K562 (cell line): ENCODE measurements at regions not wholly inside any gene's neighbourhood (a gene's known extent, or its start where the extent isn't known, plus 50 kb on each side); places are given as distances from the start of the nearest gene placed in this dataset.
A peak's percentile ranks its signal among the peaks of the same experiment; 100 is the strongest.

Experiments used
- ATAC-seq: fragments of 200-7000 bp; cut with Tn5 transposase; 3 replicates; pipeline ENCODE4 v1.9.1; 2020; ENCODE audit warnings: moderate library complexity
- BruUV-seq: library from RNA; stranded (reverse); fragments of 400-500 nt; replicated peaks from 2 replicates; lab custom pipeline; 2021; lab: Mats Ljungman, UMichigan
- CTCF ChIA-PET: fragments of 300-600 bp; formaldehyde crosslinking; extraction: SDS; loops from one replicate; lab custom pipeline; 2021; ENCODE audit warnings: low intra/inter-chr PET ratio; lab: Yijun Ruan, JAX
- POLR2A ChIA-PET: fragments of 300-600, 350-650 bp; sonication (Branson Sonifier 250); formaldehyde crosslinking; extraction: SDS; loops from one replicate; lab custom pipeline; 2021; ENCODE audit warnings: antibody characterized with exemption, inconsistent platforms; lab: Yijun Ruan, JAX
- DNase-seq, 4 experiments: peaks; one replicate each; pipeline versions ENCODE4 v3.0.0 to v3.0.0-alpha.2; 2011 to 2018; ENCODE audit warnings: low spot score in 3 of 4, mixed read lengths in 3 of 4; ENCODE audit errors: extremely low read depth in 1 of 4
- FAIRE-seq: peaks from 2 replicates; lab custom pipeline; 2011; peaks lifted over from hg19 to GRCh38; lab: Jason Lieb, UNC
- H2AFZ ChIP-seq: 2 replicates; pipeline ENCODE4 v1.6.0; 2011; ENCODE audit warnings: low read depth, low read length, control low read depth, inconsistent platforms
- H3K27ac ChIP-seq: fragments of 200-600 bp; 3 replicates; pipeline ENCODE4 v1.8.0; 2011; ENCODE audit warnings: low read depth, mild to moderate bottlenecking, control low read depth, inconsistent platforms, low read length, moderate library complexity, mixed read lengths; ENCODE audit errors: extremely low read depth
- H3K27me3 ChIP-seq, 2 experiments: fragments of 300-600 bp in 1 of 2; 2 replicates in 1 of 2; 3 replicates in 1 of 2; pipeline versions ENCODE4 v1.6.0 to v1.8.0; 2011; ENCODE audit warnings: inconsistent platforms in 2 of 2, low read length in 2 of 2, mild to moderate bottlenecking in 1 of 2, mixed read lengths in 1 of 2, moderate library complexity in 1 of 2; ENCODE audit not compliant: control insufficient read depth in 2 of 2, insufficient read depth in 2 of 2
- H3K36me3 ChIP-seq: fragments of 300-600 bp; 3 replicates; pipeline ENCODE4 v1.8.0; 2011; ENCODE audit warnings: mild to moderate bottlenecking, low read length, inconsistent platforms; ENCODE audit not compliant: control insufficient read depth, insufficient read depth
- H3K4me1 ChIP-seq, 2 experiments: fragments of 200-600 bp in 1 of 2; replicated peaks in 1 of 2; 2 replicates in 1 of 2; 3 replicates in 1 of 2; pipeline versions ENCODE4 v1.5.1 to v1.8.0; 2011; ENCODE audit warnings: inconsistent platforms in 2 of 2, low read length in 2 of 2, mild to moderate bottlenecking in 1 of 2, mixed read lengths in 1 of 2, moderate library complexity in 1 of 2; ENCODE audit not compliant: control insufficient read depth in 2 of 2, insufficient read depth in 2 of 2
- H3K4me2 ChIP-seq: 2 replicates; pipeline ENCODE4 v1.6.1; 2011; ENCODE audit warnings: low read length, control low read depth, inconsistent platforms, mixed read lengths; ENCODE audit not compliant: insufficient read depth
- H3K4me3 ChIP-seq: fragments of 200-600 bp; sonication (generic), shearing (Covaris generic); 2 replicates; pipeline ENCODE4 v1.5.1; 2016; ENCODE audit warnings: control low read depth, inconsistent platforms
- H3K79me2 ChIP-seq: fragments of 200-600 bp; 3 replicates; pipeline ENCODE4 v1.8.0; 2011; ENCODE audit warnings: low read length, inconsistent platforms; ENCODE audit not compliant: control insufficient read depth, insufficient read depth
- H3K9ac ChIP-seq, 2 experiments: 2 replicates each; pipeline versions ENCODE4 v1.6.0 to v1.6.1; 2011; ENCODE audit warnings: low read depth in 2 of 2, low read length in 2 of 2, control low read depth in 1 of 2, inconsistent platforms in 1 of 2, mild to moderate bottlenecking in 1 of 2, mixed read lengths in 1 of 2; ENCODE audit not compliant: insufficient read depth in 1 of 2
- H3K9me1 ChIP-seq: one replicate; pipeline ENCODE4 v1.6.0; 2011; ENCODE audit warnings: inconsistent platforms, mild to moderate bottlenecking, low read length, moderate library complexity; ENCODE audit not compliant: control insufficient read depth, insufficient read depth
- H3K9me3 ChIP-seq: replicated peaks from 2 replicates; pipeline ENCODE4 v1.5.1; 2011; ENCODE audit warnings: low read depth, low read length, inconsistent platforms; ENCODE audit not compliant: control insufficient read depth, insufficient read depth
- H4K20me1 ChIP-seq: replicated peaks from 2 replicates; pipeline ENCODE4 v1.6.1; 2011; ENCODE audit warnings: low read length, inconsistent platforms, mixed read lengths; ENCODE audit not compliant: control insufficient read depth, insufficient read depth
- C11orf30 ChIP-seq: fragments of 450-650 bp; IDR thresholded peaks from 2 replicates; pipeline ENCODE4 v1.6.1; 2016; ENCODE audit warnings: low read depth, mild to moderate bottlenecking
- CBX8 ChIP-seq: fragments of 200-600 bp; sonication (generic); IDR thresholded peaks from 2 replicates; pipeline ENCODE4 v1.6.1; 2012; ENCODE audit warnings: borderline replicate concordance, mixed run types, low read depth, mild to moderate bottlenecking, moderate library complexity, mixed read lengths, low read length, control low read depth, inconsistent platforms; ENCODE audit not compliant: poor library complexity, severe bottlenecking; ENCODE audit errors: extremely low read depth
- CEBPB ChIP-seq: fragments of 450-650 bp; IDR thresholded peaks from 2 replicates; pipeline ENCODE4 v1.6.1; 2016; ENCODE audit warnings: missing genetic modification characterization, missing compliant biosample characterization
- CHCHD3 ChIP-seq: fragments of 250-450 bp; sonication (Bioruptor Pico); IDR thresholded peaks from 2 replicates; pipeline ENCODE4 v2.1.2; 2022; ENCODE audit warnings: mild to moderate bottlenecking
- E2F5 ChIP-seq: sonication (generic); formaldehyde crosslinking; IDR thresholded peaks from 2 replicates; pipeline ENCODE4 v1.8.0; 2022; ENCODE audit warnings: mild to moderate bottlenecking, missing genetic modification reagents
- FIP1L1 ChIP-seq: fragments of 200-400 bp; formaldehyde crosslinking; IDR thresholded peaks from 2 replicates; pipeline ENCODE4 v1.6.1; 2018; ENCODE audit warnings: mild to moderate bottlenecking, low read depth, low read length; ENCODE audit not compliant: poor library complexity, severe bottlenecking
- HDAC3 ChIP-seq: fragments of 450-650 bp; IDR thresholded peaks from 2 replicates; pipeline ENCODE4 v1.6.1; 2018; ENCODE audit warnings: borderline replicate concordance, mild to moderate bottlenecking, moderate library complexity; ENCODE audit not compliant: partially characterized antibody
- MAFF ChIP-seq: IDR thresholded peaks from 2 replicates; pipeline ENCODE4 v1.6.1; 2012; ENCODE audit warnings: low read length, improper control_type of control experiment
- MAFG ChIP-seq: fragments of 450-650 bp; conservative IDR thresholded peaks from 2 replicates; pipeline ENCODE4 v1.6.1; 2016; ENCODE audit warnings: missing genetic modification characterization, missing compliant biosample characterization
- MLX ChIP-seq, 2 experiments: fragments of 450-650 bp in 1 of 2; sonication (generic) in 1 of 2; formaldehyde crosslinking; conservative IDR thresholded peaks; 2 replicates each; pipeline versions ENCODE4 v1.4.0 to v1.8.1; 2020 to 2022; ENCODE audit warnings: mild to moderate bottlenecking in 1 of 2, missing genetic modification reagents in 1 of 2
- RCOR1 ChIP-seq, 2 experiments: IDR thresholded peaks; 2 replicates each; pipeline ENCODE4 v1.6.1; 2012; ENCODE audit warnings: low read depth in 2 of 2, low read length in 2 of 2, borderline replicate concordance in 1 of 2, improper control_type of control experiment in 1 of 2
- ZNF316 ChIP-seq: fragments of 450-650 bp; IDR thresholded peaks from 2 replicates; pipeline ENCODE4 v1.6.1; 2016
- WGBS: fragments of 100-300 bp; shearing (Covaris generic); methylation state at CpG from one replicate; pipeline ENCODE4 v1.1.6; 2016; ENCODE audit warnings: low coverage, mixed read lengths; ENCODE audit not compliant: insufficient coverage; ENCODE audit errors: missing lambda C conversion rate; 5-methylcytosine and 5-hydroxymethylcytosine counted together
- in situ Hi-C: fragments of 300-500 bp; cut with MboI; formaldehyde crosslinking; loops from 4 replicates; pipeline ENCODE4 v1.15.0; 2018; ENCODE audit warnings: inconsistent platforms, mixed read lengths
- intact Hi-C: fragments of 100-400 bp; cut with micrococcal nuclease; formaldehyde crosslinking; loops from 2 replicates; pipeline ENCODE4 v1.14.2; 2022

GRCh38 chr6:156699935-156700334, 77.2 kb upstream of the ARID1B start:
- in situ Hi-C loops (no loop called here), intact Hi-C loops (no loop called here)
- Histone ChIP-seq H3K79me2 (no peaks in the 10 kb centered on the region), H3K9me1 (no peaks in the 10 kb centered on the region), H3K9me3 (no peaks in the 10 kb centered on the region), H3K9ac (no peak overlapping the region), H4K20me1 (no peaks in the 10 kb centered on the region), H3K27ac (no peak overlapping the region), H3K4me2 (no peak overlapping the region), H2AFZ (no peak overlapping the region), H3K27me3 (peaks cover 24 to 31% of the 10 kb centered on the region in 2 experiments), H3K4me3 (no peak overlapping the region), H3K4me1 (0 out of 5 replicates have a peak, but pooled peaks cover 0 to 2% of the 10 kb centered on the region in 2 experiments), H3K36me3 (no peaks in the 10 kb centered on the region)
- CTCF ChIA-PET, result no interaction called here
- no TSS peak for BruUV-seq
- no peak for FAIRE-seq
- DNase-seq, result no peak
- WGBS, result 3% methylated on average over 3 of the region's 3 CpGs
- no peak for ATAC-seq
- POLR2A ChIA-PET, result interaction anchor here (0.5 to 1.6 kb wide), 5 partner anchors 11 to 245 kb away, joined by 3 to 4 read pairs (median 3); no protein-coding TSS in a partner anchor
- TF ChIP-seq MAFF (0 out of 2 replicates have a peak, but pooled peaks have one; percentile 6), CEBPB (tag) (no peak), HDAC3 (no peak), CHCHD3 (CRISPR knock-in tag) (no peak), MAFG (tag) (0 out of 2 replicates have a peak, but pooled peaks have one; percentile 5), C11orf30 (peak; percentile 5; the same call in 1 of the 2 replicates), ZNF316 (peak; percentile 29; the same call in 1 of the 2 replicates)

GRCh38 chr6:156699017-156699421, 78.2 kb upstream of the ARID1B start:
- Histone ChIP-seq H3K9me3 (no peaks in the 10 kb centered on the region), H3K27me3 (peaks cover 24 to 29% of the 10 kb centered on the region in 2 experiments), H3K9ac (no peak overlapping the region), H3K4me3 (no peak overlapping the region), H3K79me2 (no peaks in the 10 kb centered on the region), H4K20me1 (no peaks in the 10 kb centered on the region), H3K4me1 (0 out of 5 replicates have a peak, but pooled peaks cover 0 to 2% of the 10 kb centered on the region in 2 experiments), H2AFZ (0 out of 2 replicates have a peak overlapping the region, but pooled peaks have one; percentile 36), H3K36me3 (no peaks in the 10 kb centered on the region), H3K4me2 (no peak overlapping the region), H3K27ac (no peak overlapping the region), H3K9me1 (no peaks in the 10 kb centered on the region)
- 9% methylated on average over 5 of the region's 5 CpGs for WGBS
- ATAC-seq, result no peak
- no TSS peak for BruUV-seq
- no peak for FAIRE-seq
- DNase-seq, result no peak
- intact Hi-C loops, result no loop called here
- ChIA-PET POLR2A (interaction anchor here (0.6 kb wide), 1 partner anchor 191 kb away, joined by 3 read pairs; no protein-coding TSS in a partner anchor), CTCF (no interaction called here)
- in situ Hi-C loops, result no loop called here
- TF ChIP-seq FIP1L1, result no peak
- peak; percentile 83 for TF ChIP-seq CBX8
- no peak for TF ChIP-seq RCOR1 (IDR thresholded peaks at IDR 0.05; ENCODE audit: borderline replicate concordance in 1 of 2, low read depth in 2 of 2, low read length in 2 of 2)
- TF ChIP-seq E2F5, result no peak
- TF ChIP-seq MLX (CRISPR knock-in tag; conservative IDR thresholded peaks at IDR 0.05), result no peak
